T follicular helper cell (primary cell): ENCODE measurements at regions not wholly inside any gene's neighbourhood (a gene's known extent, or its start where the extent isn't known, plus 50 kb on each side); places are given as distances from the start of the nearest gene placed in this dataset.

Experiments
- DNase-seq: peaks from one replicate; pipeline ENCODE4 v3.0.0-alpha.2; 2020; ENCODE audit warnings: low read depth

- no peak for DNase-seq
Observed at GRCh38 chr2:145156199-145156598, 636.3 kb upstream of the ZEB2 start.

GRCh38 chr2:145155196-145155595, 635.3 kb upstream of the ZEB2 start:
- DNase-seq = no peak

- DNase-seq = no peak
Observed at GRCh38 chr2:145154731-145155130, 634.8 kb upstream of the ZEB2 start.

GRCh38 chr2:145146691-145147090, 626.8 kb upstream of the ZEB2 start:
- no peak for DNase-seq

DNA sequence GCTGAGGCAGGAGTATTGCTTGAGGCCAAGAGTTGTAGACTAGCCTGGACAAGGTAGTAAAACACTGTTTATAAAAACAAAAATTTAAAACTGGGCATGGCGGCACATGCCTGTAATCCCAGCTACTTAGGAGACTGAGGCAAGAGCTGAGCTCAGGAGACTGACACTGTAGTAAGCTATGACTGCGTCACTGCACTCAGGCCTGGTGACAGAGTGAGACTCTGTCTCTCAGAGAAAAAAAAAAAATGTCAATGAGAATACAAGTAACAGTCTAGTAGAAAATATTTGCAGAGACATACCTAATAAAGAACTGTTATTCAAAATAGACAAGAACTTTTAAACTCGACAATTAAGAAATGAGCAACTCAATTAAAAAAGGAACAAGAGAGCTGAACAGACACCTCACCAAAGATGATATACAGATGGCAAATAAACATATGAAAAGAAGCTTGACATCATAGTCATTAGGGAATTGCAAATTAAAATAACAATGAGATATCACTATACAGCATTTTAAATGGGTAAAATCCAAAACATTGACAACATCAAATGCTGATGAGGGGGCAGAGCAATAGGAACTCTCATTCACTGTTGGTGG, 624.3 kb upstream of the ZEB2 start:
- DNase-seq = no peak

DNA sequence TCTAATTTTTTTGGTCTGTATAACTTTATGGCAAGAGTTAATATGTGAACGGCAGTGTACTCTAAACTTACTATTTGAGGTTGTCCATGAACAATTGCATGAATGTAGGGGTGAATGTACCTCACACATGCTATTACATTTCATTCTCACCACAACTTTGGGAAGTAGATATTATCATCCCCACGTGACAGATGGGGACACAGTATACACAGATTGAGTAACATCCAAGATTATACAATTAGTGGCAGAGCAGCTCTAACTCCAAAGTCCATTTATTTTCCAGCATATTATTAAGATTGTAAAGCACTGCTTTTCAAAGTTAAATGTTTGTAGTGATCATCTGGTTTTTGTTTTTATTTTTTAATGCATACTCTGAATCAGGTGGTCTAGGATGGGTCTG, 622.1 kb upstream of the ZEB2 start:
- DNase-seq = no peak

DNA sequence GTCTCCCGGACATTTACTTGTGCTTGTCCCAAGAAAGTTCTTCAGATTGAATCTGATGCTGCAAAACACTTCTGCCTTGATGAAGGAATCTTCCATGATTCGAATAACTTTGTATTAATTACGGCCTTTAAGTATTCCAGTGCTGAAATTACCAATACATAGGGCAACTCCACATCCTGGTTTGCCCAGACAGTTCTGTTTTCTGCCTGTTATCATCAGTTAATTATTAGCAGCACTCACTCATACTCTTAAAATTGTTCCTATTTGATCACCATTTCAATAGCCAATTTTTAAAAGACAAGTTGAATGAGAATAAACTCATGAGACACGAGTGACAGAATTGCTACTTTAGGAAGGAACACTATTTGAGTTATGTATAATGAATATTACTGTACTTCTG, 620.7 kb upstream of the ZEB2 start:
- DNase-seq = no peak

DNA sequence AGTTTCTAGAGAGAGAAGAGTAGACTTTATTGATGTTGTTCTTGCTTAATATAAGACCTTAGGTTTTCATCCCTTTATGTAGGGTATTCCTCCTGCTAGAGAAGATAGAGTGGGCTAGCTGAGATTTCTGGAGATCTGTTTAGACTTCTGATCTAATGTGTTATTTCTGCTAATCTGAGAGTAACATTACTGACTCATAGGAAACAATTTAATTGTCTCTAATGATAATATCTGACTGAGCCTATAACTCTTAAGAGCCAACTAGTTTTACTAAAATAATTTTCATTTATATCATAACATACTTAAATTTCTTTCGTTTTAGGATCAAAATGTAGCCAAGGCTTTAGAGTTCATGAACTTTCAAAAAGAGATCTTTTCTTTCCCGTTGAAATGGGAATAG, 618.7 kb upstream of the ZEB2 start:
- no peak for DNase-seq

DNA sequence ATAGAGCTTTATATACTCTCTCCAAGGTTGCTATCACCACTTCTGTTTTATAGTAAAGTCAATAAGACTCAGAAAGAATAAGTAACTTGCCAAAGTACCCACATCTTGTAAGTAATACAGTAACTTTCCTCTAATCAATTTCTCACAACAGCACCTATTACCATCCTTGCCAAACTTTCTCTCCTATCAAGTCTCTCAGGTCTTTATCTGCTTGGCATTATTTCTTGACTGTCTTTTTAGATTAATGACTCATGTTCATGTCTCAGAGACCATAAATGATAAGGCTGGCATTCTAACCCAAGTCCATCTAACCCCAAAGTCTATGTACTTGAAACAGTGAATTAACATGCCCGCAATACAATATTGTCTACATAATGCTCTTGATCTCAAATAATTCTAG, 618.0 kb upstream of the ZEB2 start:
- DNase-seq = no peak

DNA sequence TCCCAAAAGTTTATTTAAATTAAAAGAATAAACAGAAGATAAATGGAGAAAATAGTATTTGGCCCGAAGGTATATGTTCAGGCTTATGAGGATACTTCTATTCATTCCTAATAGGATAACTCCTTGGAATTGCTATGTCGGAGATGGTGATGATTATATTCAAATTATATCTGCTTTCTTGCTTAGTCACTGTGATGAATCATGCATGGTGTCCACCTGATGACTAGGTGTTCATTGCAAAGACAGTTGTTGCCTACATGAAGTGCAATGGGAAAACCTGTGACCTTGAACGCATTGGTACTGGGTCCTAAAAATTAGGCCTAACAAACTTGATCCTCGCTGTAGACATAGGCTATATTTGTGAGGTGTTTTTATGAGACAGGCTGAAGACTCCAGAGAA, 617.3 kb upstream of the ZEB2 start:
- no peak for DNase-seq

- DNase-seq = no peak
Observed at GRCh38 chr2:145136702-145137101, 616.8 kb upstream of the ZEB2 start.

GRCh38 chr2:145126146-145126545, 606.2 kb upstream of the ZEB2 start:
- DNase-seq = no peak

- no peak for DNase-seq
Observed at GRCh38 chr2:145124085-145124484, 604.2 kb upstream of the ZEB2 start.

- DNase-seq = no peak
Observed at GRCh38 chr2:145123606-145124005, 603.7 kb upstream of the ZEB2 start.

DNA sequence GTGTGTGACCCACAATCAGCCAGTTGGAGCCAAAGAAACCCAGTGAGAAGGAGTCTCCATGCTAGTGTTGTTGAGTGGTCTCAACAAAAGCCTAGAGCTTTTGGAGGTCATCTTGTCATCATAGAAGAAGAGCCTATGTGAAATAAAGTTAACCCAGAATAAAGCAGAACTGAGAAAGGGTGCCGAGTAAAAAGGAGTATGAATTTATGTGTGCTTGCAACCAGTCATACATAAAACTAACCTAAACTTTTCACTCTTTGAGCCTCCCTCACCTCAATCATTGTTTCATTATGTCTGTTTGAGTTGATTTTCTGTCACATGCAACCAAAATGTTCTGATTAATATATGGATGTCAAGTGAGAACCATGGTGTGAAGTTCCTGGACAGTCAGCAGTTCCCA, 599.3 kb upstream of the ZEB2 start:
- DNase-seq = no peak

DNA sequence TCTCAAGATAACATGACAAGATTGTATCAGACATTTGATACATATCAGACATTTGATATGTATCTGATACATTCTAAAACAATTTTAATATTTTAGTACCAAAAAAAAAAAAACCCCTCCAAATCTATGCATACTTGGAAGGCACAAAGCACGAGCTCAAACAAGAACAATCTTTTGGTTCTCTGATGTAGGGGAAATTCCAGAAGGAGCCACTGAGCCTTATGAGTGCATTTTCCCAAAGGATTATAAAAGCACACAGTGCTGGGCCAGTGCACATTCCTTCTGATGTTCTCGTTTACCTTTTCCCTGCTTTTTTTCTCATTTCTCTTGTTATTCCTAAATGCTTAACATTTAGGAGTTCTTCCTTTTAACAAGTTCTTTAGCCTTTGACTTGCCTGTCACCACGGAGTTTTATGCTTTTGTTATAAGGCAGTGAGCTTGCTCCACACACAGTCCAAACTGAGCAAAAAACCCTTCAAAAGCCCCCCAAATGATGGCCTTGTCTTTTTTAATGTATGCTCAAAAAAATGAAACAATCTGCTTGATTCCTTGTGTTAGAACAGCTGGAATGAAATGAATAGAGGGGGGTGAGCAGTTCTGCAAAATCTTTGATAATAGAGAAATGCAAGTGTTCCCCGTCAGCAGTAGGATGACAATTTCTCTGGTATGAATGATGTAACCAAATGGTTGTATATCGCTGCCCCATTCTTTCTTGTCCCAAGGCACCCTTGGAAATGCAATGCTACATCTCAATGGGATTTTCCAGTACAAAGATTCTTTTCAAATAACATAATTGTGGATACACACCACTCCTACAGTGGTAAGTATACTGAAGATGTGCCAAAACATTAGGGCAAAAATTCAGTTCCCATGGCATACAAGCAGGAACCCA, 597.2 kb upstream of the ZEB2 start:
- DNase-seq = no peak

- no peak for DNase-seq
Observed at GRCh38 chr2:145116056-145116455, 596.1 kb upstream of the ZEB2 start.

GRCh38 chr2:145114726-145115125, 594.8 kb upstream of the ZEB2 start:
- no peak for DNase-seq

- no peak for DNase-seq
Observed at GRCh38 chr2:145112467-145112866, 592.5 kb upstream of the ZEB2 start.

GRCh38 chr2:145110668-145111356, 590.9 kb upstream of the ZEB2 start:
- DNase-seq = no peak

GRCh38 chr2:145108959-145109710, 589.2 kb upstream of the ZEB2 start:
- no peak for DNase-seq

DNA sequence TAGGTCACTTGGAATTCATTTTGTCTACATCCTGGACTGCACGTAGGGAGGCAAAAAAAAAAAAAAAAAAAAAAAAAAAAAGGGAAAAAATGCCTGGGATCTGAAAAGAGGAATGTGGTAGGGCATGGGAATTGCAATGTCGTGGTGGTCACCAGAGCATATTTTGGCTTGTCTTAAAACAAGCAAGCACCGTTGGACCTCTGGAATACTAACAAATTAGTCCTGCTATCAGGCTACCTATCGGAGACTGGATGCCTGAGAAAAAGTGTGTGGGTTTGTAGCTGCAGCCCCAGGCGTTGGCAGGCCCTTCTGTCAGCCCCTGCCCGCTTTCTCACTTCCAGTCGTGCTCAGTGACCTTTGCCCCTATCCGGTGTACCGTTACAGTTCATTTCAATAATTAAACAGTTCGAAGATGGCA, 588.5 kb upstream of the ZEB2 start:
- no peak for DNase-seq
